CD4-positive, CD25-positive, alpha-beta regulatory T cell (primary cell): ENCODE measurements at regions not wholly inside any gene's neighbourhood (a gene's known extent, or its start where the extent isn't known, plus 50 kb on each side); places are given as distances from the start of the nearest gene placed in this dataset.
"Not testable (repeated sequence)": the region's sequence is repeated elsewhere in the genome, so short reads cannot be mapped to it uniquely, and the experiment has no call there.

Experiments
- ATAC-seq, 2 donors: fragments of 150-1000 bp; cut with Tn5 transposase; one replicate each; pipeline ENCODE4 v1.10.0; 2021; ENCODE audit warnings: low read depth in 2 of 2, moderate number of reproducible peaks in 2 of 2, moderate library complexity in 1 of 2
- DNase-seq, 3 donors: peaks; one replicate each; pipeline versions ENCODE4 v3.0.0 to v3.0.0-alpha.2; 2012 to 2022; ENCODE audit warnings: mixed read lengths in 1 of 3
- H3K27ac ChIP-seq: one replicate; pipeline ENCODE4 v1.7.0; 2013; ENCODE audit warnings: mild to moderate bottlenecking, low read length; ENCODE audit not compliant: insufficient read depth, poor library complexity, severe bottlenecking
- H3K27me3 ChIP-seq: one replicate; pipeline ENCODE4 v1.7.0; 2013; ENCODE audit warnings: low read length; ENCODE audit not compliant: control insufficient read depth, insufficient read depth
- H3K36me3 ChIP-seq: one replicate; pipeline ENCODE4 v1.7.0; 2013; ENCODE audit warnings: mild to moderate bottlenecking, low read length, moderate library complexity; ENCODE audit not compliant: control insufficient read depth, insufficient read depth
- H3K4me1 ChIP-seq: 2 replicates; pipeline ENCODE4 v1.7.0; 2013; ENCODE audit warnings: mild to moderate bottlenecking, low read length; ENCODE audit not compliant: insufficient read depth, control insufficient read depth, poor library complexity, severe bottlenecking
- H3K4me3 ChIP-seq: one replicate; pipeline ENCODE4 v1.7.0; 2013; ENCODE audit warnings: low read depth, mild to moderate bottlenecking, low read length, moderate library complexity
- H3K9me3 ChIP-seq, 2 experiments: 1 replicate in 1 of 2; 2 replicates in 1 of 2; pipeline ENCODE4 v1.7.0; 2013; ENCODE audit warnings: low read length in 2 of 2, mild to moderate bottlenecking in 1 of 2, moderate library complexity in 1 of 2; ENCODE audit not compliant: control insufficient read depth in 2 of 2
- H3K27ac Mint-ChIP-seq, 3 donors: one replicate each; pipeline ENCODE4 v1.8.0; 2020 to 2022; ENCODE audit warnings: mild to moderate bottlenecking in 3 of 3, mixed read lengths in 3 of 3, moderate library complexity in 2 of 3
- H3K27me3 Mint-ChIP-seq: one replicate; pipeline ENCODE4 v1.8.0; 2022; ENCODE audit warnings: mild to moderate bottlenecking, mixed read lengths
- H3K36me3 Mint-ChIP-seq: one replicate; pipeline ENCODE4 v1.8.0; 2020; ENCODE audit warnings: mixed read lengths
- H3K4me1 Mint-ChIP-seq, 4 donors: one replicate each; pipeline ENCODE4 v1.8.0; 2020 to 2022; ENCODE audit warnings: mixed read lengths in 4 of 4, mild to moderate bottlenecking in 1 of 4
- H3K4me3 Mint-ChIP-seq, 4 donors: one replicate each; pipeline ENCODE4 v1.8.0; 2020 to 2022; ENCODE audit warnings: mild to moderate bottlenecking in 4 of 4, mixed read lengths in 4 of 4, moderate library complexity in 3 of 4
- H3K9me3 Mint-ChIP-seq, 7 donors: one replicate each; pipeline ENCODE4 v1.8.0; 2020 to 2022; ENCODE audit warnings: mixed read lengths in 7 of 7, mild to moderate bottlenecking in 3 of 7, moderate library complexity in 2 of 7

GRCh38 chr5:28945859-28946258 is 1907.5 kb upstream of the CDH9 start:
- peaks cover 0 to 9% (median 6%) of the 10 kb centered on the region in 7 donors for H3K9me3 Mint-ChIP-seq
- no peak overlapping the region for H3K27ac Mint-ChIP-seq

DNA sequence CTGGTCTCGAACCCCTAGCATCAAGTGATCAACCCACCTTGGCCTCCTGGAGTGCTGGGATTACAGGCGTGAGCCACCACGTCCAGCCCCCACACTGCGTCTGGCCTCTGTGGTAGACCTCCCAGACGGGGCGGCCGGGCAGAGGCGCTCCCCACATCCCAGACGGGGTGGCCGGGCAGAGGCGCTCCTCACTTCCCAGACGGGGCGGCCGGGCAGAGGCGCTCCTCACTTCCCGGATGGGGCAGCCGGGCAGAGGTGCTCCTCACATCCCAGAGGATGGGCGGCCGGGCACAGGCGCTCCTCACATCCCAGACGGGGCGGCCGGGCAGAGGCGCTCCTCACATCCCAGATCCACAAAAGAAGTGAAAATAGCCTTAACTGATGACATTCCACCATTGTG is 1891.0 kb upstream of the CDH9 start:
- not testable (repeated sequence) for H3K36me3 ChIP-seq, H3K4me3 Mint-ChIP-seq, H3K4me1 Mint-ChIP-seq, H3K27me3 ChIP-seq, H3K4me1 ChIP-seq, H3K36me3 Mint-ChIP-seq, H3K4me3 ChIP-seq, H3K27ac ChIP-seq, DNase-seq, H3K9me3 ChIP-seq, H3K27ac Mint-ChIP-seq, ATAC-seq, H3K27me3 Mint-ChIP-seq
- H3K9me3 Mint-ChIP-seq, result peaks cover 0 to 30% (median 12%) of the 10 kb centered on the region in 7 donors

More at GRCh38 chr5:28945859-28946258, 1907.5 kb upstream of the CDH9 start:
- DNase-seq, result no peak
- H3K27me3 Mint-ChIP-seq, result no peaks in the 10 kb centered on the region
- H3K27ac ChIP-seq, result no peak overlapping the region
- no peaks in the 10 kb centered on the region for H3K36me3 Mint-ChIP-seq
- H3K36me3 ChIP-seq, result no peaks in the 10 kb centered on the region
- H3K27me3 ChIP-seq, result no peaks in the 10 kb centered on the region
- H3K4me3 ChIP-seq, result no peak overlapping the region
- no peak for ATAC-seq
- no peaks in the 10 kb centered on the region for H3K4me1 Mint-ChIP-seq
- no peaks in the 10 kb centered on the region for H3K4me1 ChIP-seq
- no peak overlapping the region for H3K4me3 Mint-ChIP-seq
- peaks cover 0 to 13% of the 10 kb centered on the region in 2 experiments for H3K9me3 ChIP-seq

DNA sequence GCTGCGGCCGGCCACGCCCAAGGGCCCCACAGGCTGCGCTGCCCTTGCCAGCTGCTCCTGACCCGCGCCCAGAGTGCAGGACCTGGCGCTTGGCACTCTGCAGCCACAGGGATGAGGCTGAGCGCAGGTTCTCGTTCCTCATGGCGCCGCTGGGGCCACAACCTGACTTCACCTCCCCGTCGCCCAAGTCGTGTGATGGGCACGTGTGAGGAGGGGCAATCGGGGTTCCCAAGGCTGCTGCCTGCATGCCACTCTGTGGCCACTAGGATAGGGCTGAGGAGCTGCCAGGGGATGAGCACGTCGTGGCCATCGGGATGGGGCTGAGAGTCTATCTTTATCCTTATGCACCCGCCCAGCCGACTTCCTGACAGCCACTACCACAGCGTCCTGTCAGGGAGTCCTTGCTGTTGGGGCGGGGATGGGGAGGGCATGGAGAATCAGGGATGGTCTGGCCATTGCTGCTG is 1890.0 kb upstream of the CDH9 start:
- not testable (repeated sequence) for DNase-seq, H3K27me3 ChIP-seq, H3K36me3 Mint-ChIP-seq, H3K27ac Mint-ChIP-seq, H3K4me1 Mint-ChIP-seq, H3K27ac ChIP-seq, H3K27me3 Mint-ChIP-seq, H3K4me3 ChIP-seq, H3K4me3 Mint-ChIP-seq, H3K9me3 ChIP-seq, H3K4me1 ChIP-seq, H3K36me3 ChIP-seq, ATAC-seq
- H3K9me3 Mint-ChIP-seq, result peaks cover 0 to 30% (median 12%) of the 10 kb centered on the region in 7 donors

GRCh38 chr5:28927559-28928326 is 1889.4 kb upstream of the CDH9 start:
- no peak for DNase-seq
- no peak for ATAC-seq
- Mint-ChIP-seq H3K9me3 (peaks cover 0 to 28% (median 10%) of the 10 kb centered on the region in 7 donors), H3K4me1 (no peaks in the 10 kb centered on the region), H3K27me3 (no peaks in the 10 kb centered on the region), H3K36me3 (no peaks in the 10 kb centered on the region), H3K27ac (no peak overlapping the region), H3K4me3 (no peak overlapping the region)
- no peaks in the 10 kb centered on the region for H3K27me3 ChIP-seq
- H3K27ac ChIP-seq, result no peak overlapping the region
- H3K4me3 ChIP-seq, result no peak overlapping the region
- H3K36me3 ChIP-seq, result no peaks in the 10 kb centered on the region
- no peaks in the 10 kb centered on the region for H3K9me3 ChIP-seq
- H3K4me1 ChIP-seq, result no peaks in the 10 kb centered on the region

- Mint-ChIP-seq H3K4me1 (no peaks in the 10 kb centered on the region), H3K27ac (no peak overlapping the region), H3K9me3 (peaks cover 0 to 35% (median 14%) of the 10 kb centered on the region in 7 donors), H3K36me3 (no peaks in the 10 kb centered on the region), H3K4me3 (no peak overlapping the region), H3K27me3 (no peaks in the 10 kb centered on the region)
- DNase-seq (no peak), ATAC-seq (no peak)
- H3K36me3 ChIP-seq, result no peaks in the 10 kb centered on the region
- H3K4me1 ChIP-seq, result no peaks in the 10 kb centered on the region
- H3K4me3 ChIP-seq, result no peak overlapping the region
- H3K9me3 ChIP-seq, result peaks cover 0 to 3% of the 10 kb centered on the region in 2 experiments
- no peak overlapping the region for H3K27ac ChIP-seq
- H3K27me3 ChIP-seq, result no peaks in the 10 kb centered on the region
Observed at GRCh38 chr5:28926422-28926821, 1888.0 kb upstream of the CDH9 start.

- Histone ChIP-seq H3K4me3 (no peak overlapping the region), H3K4me1 (no peaks in the 10 kb centered on the region), H3K9me3 (peaks cover 0 to 5% of the 10 kb centered on the region in 2 experiments), H3K36me3 (no peaks in the 10 kb centered on the region), H3K27ac (no peak overlapping the region), H3K27me3 (no peaks in the 10 kb centered on the region)
- Mint-ChIP-seq H3K9me3 (peaks cover 0 to 31% (median 6%) of the 10 kb centered on the region in 7 donors), H3K27ac (no peak overlapping the region), H3K27me3 (no peaks in the 10 kb centered on the region), H3K36me3 (no peaks in the 10 kb centered on the region), H3K4me3 (no peak overlapping the region), H3K4me1 (no peaks in the 10 kb centered on the region)
- no peak for ATAC-seq
- DNase-seq, result no peak
Observed at GRCh38 chr5:28917631-28918030, 1879.2 kb upstream of the CDH9 start.

GRCh38 chr5:28914297-28914696 is 1875.9 kb upstream of the CDH9 start:
- H3K4me3 ChIP-seq, result no peak overlapping the region
- H3K9me3 ChIP-seq, result peaks cover 0 to 4% of the 10 kb centered on the region in 2 experiments
- no peaks in the 10 kb centered on the region for H3K36me3 ChIP-seq
- Mint-ChIP-seq H3K27ac (no peak overlapping the region), H3K4me1 (no peaks in the 10 kb centered on the region), H3K27me3 (no peaks in the 10 kb centered on the region), H3K4me3 (no peak overlapping the region), H3K36me3 (no peaks in the 10 kb centered on the region), H3K9me3 (peaks cover 2 to 37% (median 8%) of the 10 kb centered on the region in 7 donors)
- no peak for DNase-seq
- no peak overlapping the region for H3K27ac ChIP-seq
- ATAC-seq, result no peak
- H3K27me3 ChIP-seq, result no peaks in the 10 kb centered on the region
- no peaks in the 10 kb centered on the region for H3K4me1 ChIP-seq

DNA sequence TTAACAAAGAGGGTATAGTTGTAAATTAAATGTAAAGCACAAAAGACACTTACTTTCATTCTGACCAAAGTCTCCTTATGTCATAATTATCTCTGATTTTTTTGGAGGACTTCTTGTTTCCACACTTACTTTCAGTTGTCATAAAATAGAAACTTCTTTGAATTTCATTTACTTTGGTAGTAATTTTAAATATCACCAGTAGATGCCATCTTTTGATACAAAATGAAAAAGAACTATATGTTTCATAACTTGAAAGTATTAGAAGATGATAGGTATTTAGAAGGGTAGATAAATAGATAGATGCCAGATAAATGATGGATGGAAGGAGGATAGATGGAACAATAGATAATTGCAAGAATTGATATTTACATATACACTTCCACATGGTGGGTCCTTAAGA is 1865.3 kb upstream of the CDH9 start:
- Histone ChIP-seq H3K27ac (no peak overlapping the region), H3K27me3 (no peaks in the 10 kb centered on the region), H3K4me3 (no peak overlapping the region), H3K4me1 (no peaks in the 10 kb centered on the region), H3K9me3 (peaks cover 0 to 15% of the 10 kb centered on the region in 2 experiments), H3K36me3 (no peaks in the 10 kb centered on the region)
- H3K27ac Mint-ChIP-seq, result no peak overlapping the region
- H3K4me3 Mint-ChIP-seq, result no peak overlapping the region
- H3K4me1 Mint-ChIP-seq, result no peaks in the 10 kb centered on the region
- DNase-seq (no peak), ATAC-seq (no peak)
- no peaks in the 10 kb centered on the region for H3K36me3 Mint-ChIP-seq
- no peaks in the 10 kb centered on the region for H3K27me3 Mint-ChIP-seq
- H3K9me3 Mint-ChIP-seq, result peaks cover 0 to 22% (median 6%) of the 10 kb centered on the region in 7 donors
